Stimulated activated effector memory CD8-positive, alpha-beta T cell treated with anti-CD3 and anti-CD28 coated beads, Interleukin-12 subunit alpha, Interleukin-12 subunit beta, amount 100 ng/mL, for 72 hours (primary cell): ENCODE measurements at regions not wholly inside any gene's neighbourhood (a gene's known extent, or its start where the extent isn't known, plus 50 kb on each side); places are given as distances from the start of the nearest gene placed in this dataset.
"Not testable (repeated sequence)": the region's sequence is repeated elsewhere in the genome, so short reads cannot be mapped to it uniquely, and the experiment has no call there.

Experiments used
- ATAC-seq: fragments of 150-1000 bp; cut with Tn5 transposase; 2 replicates; pipeline ENCODE4 v1.10.0; 2021
- DNase-seq, 2 donors: peaks; one replicate each; pipeline ENCODE4 v3.0.0; 2021 to 2022; ENCODE audit warnings: low spot score in 2 of 2
- H3K27ac Mint-ChIP-seq: one replicate; pipeline ENCODE4 v1.8.0; 2022; ENCODE audit warnings: mild to moderate bottlenecking, mixed read lengths
- H3K36me3 Mint-ChIP-seq: one replicate; pipeline ENCODE4 v1.8.0; 2022; ENCODE audit warnings: mild to moderate bottlenecking, mixed read lengths
- H3K4me1 Mint-ChIP-seq: one replicate; pipeline ENCODE4 v1.8.0; 2022; ENCODE audit warnings: mixed read lengths
- H3K4me3 Mint-ChIP-seq: one replicate; pipeline ENCODE4 v1.8.0; 2022; ENCODE audit warnings: mild to moderate bottlenecking, mixed read lengths
- H3K9me3 Mint-ChIP-seq: one replicate; pipeline ENCODE4 v1.8.0; 2022; ENCODE audit warnings: mixed read lengths

GRCh38 chr10:5576780-5577624 is 52.2 kb downstream of the CALML3 start:
- Mint-ChIP-seq H3K4me1 (no peaks in the 10 kb centered on the region), H3K9me3 (no peaks in the 10 kb centered on the region), H3K4me3 (no peak overlapping the region), H3K27ac (no peak overlapping the region), H3K36me3 (no peaks in the 10 kb centered on the region)
- DNase-seq (no peak), ATAC-seq (no peak)

DNA sequence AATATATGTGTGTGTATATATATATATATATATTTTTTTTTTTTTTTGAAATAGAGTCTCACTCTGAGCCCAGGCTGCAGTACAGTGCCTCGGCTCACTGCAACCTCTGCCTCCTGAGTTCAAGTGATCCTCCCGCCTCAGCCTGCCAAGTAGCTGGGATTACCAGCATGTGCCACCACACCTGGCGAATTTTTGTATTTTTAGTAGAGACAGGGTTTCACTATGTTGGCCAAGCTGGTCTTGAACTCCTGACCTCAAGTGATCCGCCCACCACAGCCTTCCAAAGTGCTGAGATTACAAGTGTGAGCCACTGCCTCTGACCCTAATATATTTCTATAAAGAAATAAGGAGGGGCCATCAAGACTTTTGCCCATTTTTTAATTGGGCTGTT is 55.3 kb downstream of the CALML3 start:
- not testable (repeated sequence) for H3K4me1 Mint-ChIP-seq, ATAC-seq, H3K9me3 Mint-ChIP-seq, H3K4me3 Mint-ChIP-seq, H3K27ac Mint-ChIP-seq, H3K36me3 Mint-ChIP-seq, DNase-seq

DNA sequence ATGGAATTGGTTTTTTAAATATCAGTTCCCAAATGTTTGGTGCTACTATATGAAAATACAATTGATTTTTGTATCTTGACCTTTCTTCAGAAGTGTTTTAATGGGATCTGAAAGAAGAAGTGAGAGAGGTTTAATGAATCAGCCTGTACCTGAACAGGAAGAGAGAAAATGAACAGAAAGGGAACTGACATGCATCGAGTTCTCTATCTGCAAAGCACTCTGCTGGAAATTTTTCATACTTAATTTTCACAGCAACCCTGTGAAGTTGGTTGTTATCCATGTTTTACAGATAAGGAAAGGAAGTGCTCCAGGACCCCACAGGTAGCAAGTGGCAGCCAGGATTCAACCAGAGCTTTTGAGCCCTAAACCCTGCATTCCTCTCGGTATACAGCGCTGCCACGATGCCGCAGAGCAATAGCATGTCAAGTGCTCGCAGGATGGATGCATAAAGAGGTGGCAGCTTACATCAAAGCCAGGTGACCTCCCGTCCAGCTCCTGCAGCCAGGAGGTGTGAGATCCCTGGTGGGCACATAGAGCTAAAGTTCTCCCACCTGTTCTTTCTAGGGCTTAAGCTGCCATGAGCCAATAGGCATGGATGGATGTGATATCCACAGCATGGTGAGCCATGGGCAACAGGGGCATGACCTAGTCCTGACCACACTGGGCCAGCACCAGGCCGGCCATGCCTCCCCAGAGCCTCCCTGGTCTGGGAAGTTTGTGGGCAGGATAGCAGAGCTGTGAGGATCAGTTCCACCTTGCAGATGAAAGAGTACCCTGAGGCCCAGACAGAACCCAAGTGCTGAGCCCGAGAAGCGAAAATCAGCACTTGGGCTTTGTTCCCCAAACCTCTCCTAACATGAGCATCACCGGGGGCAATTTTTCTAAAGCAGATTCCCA is 57.2 kb downstream of the CALML3 start:
- no peak for ATAC-seq
- no peak for DNase-seq
- H3K4me3 Mint-ChIP-seq, result no peak overlapping the region
- no peak overlapping the region for H3K27ac Mint-ChIP-seq
- no peaks in the 10 kb centered on the region for H3K9me3 Mint-ChIP-seq
- H3K36me3 Mint-ChIP-seq, result no peaks in the 10 kb centered on the region
- no peaks in the 10 kb centered on the region for H3K4me1 Mint-ChIP-seq

DNA sequence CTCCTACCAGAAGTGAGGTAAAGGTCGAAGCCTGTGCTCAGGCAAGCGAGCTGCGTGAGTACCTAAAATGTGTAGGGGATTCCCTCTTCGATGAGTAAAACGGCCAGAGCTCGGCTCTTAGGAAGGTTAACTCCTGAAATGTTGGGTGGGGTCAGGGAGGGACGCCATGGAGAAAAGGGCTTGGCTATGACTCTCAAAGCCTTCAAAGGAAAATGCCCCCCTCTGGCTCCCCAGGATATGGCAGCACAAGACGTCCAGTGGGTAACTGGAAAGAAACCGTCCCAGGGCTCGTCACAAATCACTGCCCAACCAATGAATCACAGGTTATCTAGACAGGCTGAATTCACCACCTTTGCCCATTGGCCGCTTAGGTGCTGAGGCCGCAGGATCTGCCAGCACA is 58.0 kb downstream of the CALML3 start:
- Mint-ChIP-seq H3K36me3 (no peaks in the 10 kb centered on the region), H3K9me3 (no peaks in the 10 kb centered on the region), H3K27ac (no peak overlapping the region), H3K4me3 (no peak overlapping the region), H3K4me1 (no peaks in the 10 kb centered on the region)
- DNase-seq (no peak), ATAC-seq (no peak)

GRCh38 chr10:5583525-5584175 is 58.9 kb downstream of the CALML3 start:
- H3K4me3 Mint-ChIP-seq, result no peak overlapping the region
- no peaks in the 10 kb centered on the region for H3K9me3 Mint-ChIP-seq
- no peaks in the 10 kb centered on the region for H3K4me1 Mint-ChIP-seq
- no peak for DNase-seq
- H3K36me3 Mint-ChIP-seq, result no peaks in the 10 kb centered on the region
- no peak for ATAC-seq
- no peak overlapping the region for H3K27ac Mint-ChIP-seq

DNA sequence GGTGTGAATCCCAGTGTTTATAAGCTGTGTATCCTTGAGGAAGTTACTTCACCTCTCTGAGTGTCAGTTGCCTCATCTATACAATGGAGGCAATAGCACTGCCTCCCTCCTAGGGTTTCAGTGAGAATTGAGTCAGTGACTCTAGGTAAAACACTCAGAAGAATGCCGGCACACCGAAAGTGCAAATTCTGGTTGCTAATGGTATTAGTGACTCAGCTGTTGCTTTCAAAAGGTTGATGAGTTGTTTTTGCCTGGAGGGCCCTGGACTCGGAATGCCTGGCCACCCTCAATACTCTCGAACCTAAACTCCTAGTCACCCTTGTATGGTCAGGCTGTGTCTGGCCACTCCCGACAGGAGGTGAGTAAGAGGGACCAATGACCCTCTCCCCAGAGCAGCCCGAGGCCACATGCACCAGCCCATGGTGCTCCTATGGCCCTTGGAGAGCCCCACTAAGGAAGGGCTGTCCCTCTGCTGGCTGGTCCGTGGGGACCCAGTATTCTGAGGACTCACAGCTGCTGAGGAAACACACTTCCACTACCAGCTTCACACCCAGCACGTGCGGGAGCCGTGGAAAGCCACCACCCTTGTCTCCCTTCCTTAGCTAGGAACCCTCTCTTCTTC is 60.2 kb downstream of the CALML3 start:
- Mint-ChIP-seq H3K9me3 (no peaks in the 10 kb centered on the region), H3K36me3 (no peaks in the 10 kb centered on the region), H3K4me3 (no peak overlapping the region), H3K4me1 (peaks cover 5% of the 10 kb centered on the region), H3K27ac (no peak overlapping the region)
- DNase-seq (no peak), ATAC-seq (peak; percentile 82)

DNA sequence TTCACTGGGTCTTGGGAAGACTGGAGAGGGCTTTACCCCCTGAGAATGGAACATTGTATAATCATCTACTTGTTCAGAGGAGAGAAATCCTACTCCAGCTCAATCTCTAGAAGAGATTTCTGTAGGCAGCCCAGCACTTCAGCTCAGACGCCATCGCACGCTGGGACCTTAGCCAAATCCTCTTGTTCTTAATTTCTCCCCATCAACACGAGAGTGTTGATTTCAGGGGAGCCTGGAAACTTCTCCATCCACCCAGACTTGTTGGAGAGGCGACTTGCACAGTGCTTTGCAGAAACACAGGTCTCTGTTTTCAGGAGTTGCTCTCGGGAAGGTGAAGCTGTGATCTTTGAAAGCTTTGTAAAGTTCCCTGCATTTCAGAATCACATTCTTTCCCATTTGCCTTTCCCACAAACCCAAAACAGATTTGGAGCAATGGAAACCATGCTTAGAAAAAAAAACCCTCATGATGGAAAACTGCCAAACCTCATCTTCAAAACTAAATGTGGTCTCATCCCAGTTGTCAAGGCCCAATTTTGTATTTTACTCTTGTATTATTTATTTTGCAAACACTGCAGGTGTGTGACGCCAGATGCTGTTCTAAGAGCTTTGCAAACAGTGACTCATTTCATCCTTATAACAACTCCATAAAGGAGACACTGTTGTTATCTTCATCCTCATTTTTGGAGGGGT is 60.9 kb downstream of the CALML3 start:
- Mint-ChIP-seq H3K9me3 (no peaks in the 10 kb centered on the region), H3K27ac (no peak overlapping the region), H3K4me1 (peaks cover 5% of the 10 kb centered on the region), H3K4me3 (no peak overlapping the region), H3K36me3 (no peaks in the 10 kb centered on the region)
- ATAC-seq, result no peak
- no peak for DNase-seq

- H3K36me3 Mint-ChIP-seq, result no peaks in the 10 kb centered on the region
- no peak for ATAC-seq
- no peak for DNase-seq
- peaks cover 5% of the 10 kb centered on the region for H3K4me1 Mint-ChIP-seq
- no peaks in the 10 kb centered on the region for H3K9me3 Mint-ChIP-seq
- no peak overlapping the region for H3K27ac Mint-ChIP-seq
- H3K4me3 Mint-ChIP-seq, result no peak overlapping the region
Observed at GRCh38 chr10:5587151-5588079, 62.7 kb downstream of the CALML3 start.

- Mint-ChIP-seq H3K4me1 (peaks cover 5% of the 10 kb centered on the region), H3K4me3 (no peak overlapping the region), H3K9me3 (no peaks in the 10 kb centered on the region), H3K36me3 (no peaks in the 10 kb centered on the region), H3K27ac (no peak overlapping the region)
- DNase-seq (no peak), ATAC-seq (no peak)
Observed at GRCh38 chr10:5588080-5588453, 63.3 kb downstream of the CALML3 start.

DNA sequence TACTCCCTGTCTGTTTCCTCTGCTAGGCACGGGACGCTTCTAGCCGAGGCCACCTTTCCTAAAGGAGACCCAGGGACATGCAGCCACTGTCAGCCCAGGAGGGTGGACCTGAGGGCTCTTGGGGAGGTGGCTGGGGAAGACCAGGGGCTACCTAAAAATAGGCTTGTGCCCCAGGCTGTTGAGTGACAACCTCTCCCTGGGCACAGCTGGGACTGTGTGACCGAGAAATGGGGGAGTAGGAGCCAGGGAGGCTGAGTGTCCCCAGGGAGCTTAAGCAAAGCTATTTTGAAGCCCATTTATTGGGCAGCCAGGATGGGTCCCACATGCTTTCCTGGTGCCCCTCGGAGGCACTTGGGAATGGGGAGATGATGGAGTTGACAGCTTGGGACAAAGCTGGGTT is 63.8 kb downstream of the CALML3 start:
- Mint-ChIP-seq H3K36me3 (no peaks in the 10 kb centered on the region), H3K4me3 (no peak overlapping the region), H3K4me1 (peaks cover 5% of the 10 kb centered on the region), H3K9me3 (no peaks in the 10 kb centered on the region), H3K27ac (no peak overlapping the region)
- DNase-seq (no peak), ATAC-seq (no peak)
